Heart left ventricle (tissue), 16 donors: ENCODE measurements at regions not wholly inside any gene's neighbourhood (a gene's known extent, or its start where the extent isn't known, plus 50 kb on each side); places are given as distances from the start of the nearest gene placed in this dataset.

Experiments
- ATAC-seq, 4 donors: fragments of 200-7000 bp; cut with Tn5 transposase; one replicate each; pipeline ENCODE4 v1.9.1; 2020 to 2022; ENCODE audit warnings: moderate library complexity in 4 of 4, mild to moderate bottlenecking in 3 of 4, moderate number of reproducible peaks in 1 of 4
- DNase-seq, 5 donors: peaks; one replicate each; pipeline ENCODE4 v3.0.0-alpha.2; 2020
- H3K27ac ChIP-seq, 12 donors: fragments of 200-600 bp; sonication (generic) in 4 of 12; one replicate each; pipeline versions ENCODE4 v1.5.0 to v1.8.0; 2016 to 2022; ENCODE audit warnings: mild to moderate bottlenecking in 2 of 12
- H3K27me3 ChIP-seq, 9 donors: fragments of 200-600 bp; sonication (generic) in 2 of 9; one replicate each; pipeline versions ENCODE4 v1.5.1 to v1.8.0; 2016 to 2022; ENCODE audit warnings: mild to moderate bottlenecking in 3 of 9
- H3K36me3 ChIP-seq, 9 donors: fragments of 200-600 bp; sonication (generic) in 2 of 9; one replicate each; pipeline versions ENCODE4 v1.5.0 to v1.8.0; 2018 to 2022; ENCODE audit warnings: mild to moderate bottlenecking in 2 of 9
- H3K4me1 ChIP-seq, 12 donors: fragments of 200-600 bp; sonication (generic) in 4 of 12; one replicate each; pipeline versions ENCODE4 v1.5.0 to v1.8.0; 2016 to 2022; ENCODE audit warnings: mild to moderate bottlenecking in 3 of 12
- H3K4me3 ChIP-seq, 12 donors: fragments of 200-600 bp; sonication (generic) in 4 of 12; one replicate each; pipeline versions ENCODE4 v1.5.0 to v1.8.0; 2017 to 2022; ENCODE audit warnings: mild to moderate bottlenecking in 9 of 12, moderate library complexity in 4 of 12
- H3K9me3 ChIP-seq, 12 donors: fragments of 200-600 bp; sonication (generic) in 4 of 12; one replicate each; pipeline versions ENCODE4 v1.5.0 to v1.8.0; 2016 to 2022; ENCODE audit warnings: mild to moderate bottlenecking in 1 of 12
- POLR2A ChIP-seq, 2 donors: fragments of 450-650 bp; IDR thresholded peaks; one replicate each; pipeline ENCODE4 v1.6.1; 2017; ENCODE audit warnings: antibody characterized with exemption in 2 of 2, mild to moderate bottlenecking in 2 of 2, moderate library complexity in 2 of 2
- WGBS, 4 donors: extraction: QIAGEN DNeasy Blood & Tissue Kit in 2 of 4; methylation state at CpG; one replicate each; pipeline versions ENCODE4 v1.1.5 to v1.1.7; 2013 to 2018; 5-methylcytosine and 5-hydroxymethylcytosine counted together
- intact Hi-C, 10 donors: fragments of 100-400 bp; cut with DNase I; formaldehyde crosslinking; loops; one replicate each; pipeline versions ENCODE4 v1.11.1 to v1.14.2; 2022
- TF ChIP-seq, protein P1 (sequence below), 12 donors: fragments of 200-600 bp; sonication (generic) in 4 of 12; IDR thresholded peaks; one replicate each; pipeline versions ENCODE4 v1.5.0 to v1.8.0; 2018 to 2022; ENCODE audit warnings: antibody characterized with exemption in 12 of 12, mild to moderate bottlenecking in 5 of 12
- donor health status: ischemic (EF 13 %, LVEDD 7.1; RV severe dilation, severe dysfunction).
- donor health status: healthy with polysubstance abuse.
- donor health status: DM: no; HTN: yes; CAD: no.
- donor health status: DM: no; HTN: no; CAD: no.
- donor health status: ischemic (EF 25% LVEDD 6.9; RV normal size, moderate dysfunction).
- donor health status: ischemic (EF 25% LVEDD 5.7; RV mildly dilated, moderate dysfunction).
- donor health status: healthy.
- donor health status: DM: yes; HTN: yes; CAD: no.
- donor health status: ischemic (EF 35%, LVEDD 5.7; RV mildly dilated, moderate dysfunction).
- donor health status: nonischemic (EF 11% LVEDD 7.7; RV severe dilation, severe dysfunction).
- donor health status: DM: yes; HTN: yes; CAD: no.
- donor health status: PGD.
- donor health status: ischemic (EF 29% LVEDD 5.4; RV normal size, mild dysfunction).
- donor health status: nonischemic (EF 23%, LVEDD 6.1; RV moderate dilation, normal function).

DNA sequence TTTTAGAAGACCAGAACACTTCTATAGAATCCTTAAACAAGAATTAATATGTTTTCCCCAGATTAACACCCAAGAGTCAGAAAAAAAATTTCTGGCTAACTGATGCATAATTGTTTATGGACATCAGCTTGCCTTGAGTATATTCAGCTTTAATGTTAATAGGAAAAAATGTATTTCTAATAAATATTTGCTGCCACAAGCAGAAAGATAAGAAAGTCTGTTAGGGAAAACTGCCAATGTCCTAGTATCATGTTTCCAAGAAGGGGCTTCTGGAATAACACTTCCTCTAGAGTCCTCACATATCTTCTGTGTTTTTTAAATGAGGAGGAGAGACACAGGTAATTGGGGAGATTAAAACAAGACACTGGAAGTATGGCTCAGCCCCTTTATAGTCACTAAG lies 202.1 kb upstream of the TET2 start:
- Histone ChIP-seq H3K36me3 (no peaks in the 10 kb centered on the region), H3K4me3 (no peak overlapping the region), H3K27me3 (no peaks in the 10 kb centered on the region), H3K9me3 (no peaks in the 10 kb centered on the region), H3K4me1 (no peaks in the 10 kb centered on the region), H3K27ac (no peak overlapping the region)
- intact Hi-C loops: no loop called here
- DNase-seq (no peak), ATAC-seq (no peak)
- no peak for TF ChIP-seq POLR2A (IDR thresholded peaks at IDR 0.05)
- TF ChIP-seq, protein P1, sequence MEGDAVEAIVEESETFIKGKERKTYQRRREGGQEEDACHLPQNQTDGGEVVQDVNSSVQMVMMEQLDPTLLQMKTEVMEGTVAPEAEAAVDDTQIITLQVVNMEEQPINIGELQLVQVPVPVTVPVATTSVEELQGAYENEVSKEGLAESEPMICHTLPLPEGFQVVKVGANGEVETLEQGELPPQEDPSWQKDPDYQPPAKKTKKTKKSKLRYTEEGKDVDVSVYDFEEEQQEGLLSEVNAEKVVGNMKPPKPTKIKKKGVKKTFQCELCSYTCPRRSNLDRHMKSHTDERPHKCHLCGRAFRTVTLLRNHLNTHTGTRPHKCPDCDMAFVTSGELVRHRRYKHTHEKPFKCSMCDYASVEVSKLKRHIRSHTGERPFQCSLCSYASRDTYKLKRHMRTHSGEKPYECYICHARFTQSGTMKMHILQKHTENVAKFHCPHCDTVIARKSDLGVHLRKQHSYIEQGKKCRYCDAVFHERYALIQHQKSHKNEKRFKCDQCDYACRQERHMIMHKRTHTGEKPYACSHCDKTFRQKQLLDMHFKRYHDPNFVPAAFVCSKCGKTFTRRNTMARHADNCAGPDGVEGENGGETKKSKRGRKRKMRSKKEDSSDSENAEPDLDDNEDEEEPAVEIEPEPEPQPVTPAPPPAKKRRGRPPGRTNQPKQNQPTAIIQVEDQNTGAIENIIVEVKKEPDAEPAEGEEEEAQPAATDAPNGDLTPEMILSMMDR (IDR thresholded peaks at IDR 0.05): no peak

DNA sequence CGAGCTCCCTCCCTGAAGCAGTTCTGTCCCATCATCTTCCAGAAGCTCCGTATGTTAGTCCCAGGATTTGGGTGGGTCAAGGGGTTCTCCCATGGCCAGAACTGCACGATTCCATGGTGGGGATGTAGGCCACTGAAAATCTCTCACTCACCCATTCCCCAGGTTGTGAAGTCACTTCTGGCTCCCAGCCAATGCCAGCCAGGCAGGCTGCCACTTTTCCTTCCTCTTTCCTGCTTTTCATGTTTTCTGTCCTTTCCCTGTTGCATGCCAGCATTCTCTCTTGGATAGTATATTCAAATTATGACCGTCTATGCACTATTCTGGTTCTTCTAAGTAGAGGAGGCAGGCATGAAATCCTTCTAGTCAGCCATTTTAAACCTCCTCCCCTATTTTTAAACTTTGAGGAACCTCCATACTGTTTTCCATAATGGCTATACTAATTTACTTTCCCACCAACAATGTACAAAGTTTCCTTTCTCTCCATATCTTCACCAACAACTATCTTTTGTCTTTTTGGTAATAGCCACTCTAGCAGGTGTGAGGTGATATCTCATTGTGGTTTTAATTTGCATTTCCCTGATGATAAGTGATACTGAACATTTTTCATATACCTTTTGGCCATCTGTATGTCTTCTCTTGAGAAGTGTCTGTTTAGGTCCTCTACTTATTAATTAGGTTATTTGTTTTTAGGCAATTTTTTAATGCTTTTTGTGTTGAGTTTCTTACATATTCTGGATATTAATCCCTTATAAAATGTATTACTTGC lies 182.1 kb upstream of the TET2 start:
- intact Hi-C loops: no loop called here
- H3K27me3 ChIP-seq: no peaks in the 10 kb centered on the region
- H3K27ac ChIP-seq: no peak overlapping the region
- H3K36me3 ChIP-seq: no peaks in the 10 kb centered on the region
- peaks cover 0 to 11% (median 0%) of the 10 kb centered on the region in 12 donors for H3K4me1 ChIP-seq
- DNase-seq (peak in 1 of 5 donors; percentile 35), ATAC-seq (no peak)
- no peak overlapping the region for H3K4me3 ChIP-seq
- H3K9me3 ChIP-seq: peaks cover 0 to 19% (median 0%) of the 10 kb centered on the region in 12 donors
- TF ChIP-seq, protein P1 (IDR thresholded peaks at IDR 0.05): no peak
- TF ChIP-seq POLR2A (IDR thresholded peaks at IDR 0.05): no peak
- 69 to 82% (median 77%) methylated on average over 3 to 4 of the region's 4 CpGs for WGBS, 4 donors

DNA sequence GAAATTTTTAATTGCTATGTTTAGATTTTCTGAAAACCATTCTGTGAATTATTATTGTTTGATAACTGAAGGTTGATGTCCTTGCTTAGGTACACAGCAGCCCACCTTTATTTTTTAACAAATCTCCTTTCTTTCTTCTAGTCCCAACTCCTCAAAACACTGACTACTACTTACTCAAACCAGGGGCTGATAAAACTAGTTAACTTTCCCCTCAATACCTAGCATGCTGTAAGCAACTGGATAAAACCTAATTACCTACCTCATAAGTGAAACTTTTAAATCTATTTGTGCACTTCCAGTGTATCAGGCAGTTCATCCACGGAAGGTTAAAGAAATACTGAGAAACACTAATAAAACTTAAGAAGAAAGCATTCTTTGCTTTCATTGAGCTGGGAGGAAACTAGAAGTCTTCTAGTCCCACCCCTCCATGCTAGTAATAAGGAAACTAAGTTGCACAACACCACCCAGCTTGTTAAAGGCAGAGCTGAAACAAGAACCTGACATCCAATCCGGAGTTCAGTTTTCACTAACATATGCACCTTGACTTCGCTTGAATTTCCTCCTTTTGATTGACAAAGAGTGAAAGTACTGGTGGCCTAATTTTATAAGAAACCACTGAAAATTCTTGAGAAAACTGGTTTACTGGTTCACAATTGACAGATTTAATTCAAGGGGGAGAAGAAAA lies 180.2 kb upstream of the TET2 start:
- Histone ChIP-seq H3K4me1 (peaks cover 0 to 11% (median 0%) of the 10 kb centered on the region in 12 donors), H3K27ac (peak overlapping the region in 1 of 12 donors; percentile 66), H3K27me3 (no peaks in the 10 kb centered on the region), H3K36me3 (no peaks in the 10 kb centered on the region), H3K4me3 (no peak overlapping the region), H3K9me3 (peaks cover 0 to 3% (median 0%) of the 10 kb centered on the region in 12 donors)
- ATAC-seq: peak in 2 of 4 donors; percentile 42 to 61
- TF ChIP-seq, protein P1 (IDR thresholded peaks at IDR 0.05): no peak
- no peak for TF ChIP-seq POLR2A (IDR thresholded peaks at IDR 0.05)
- intact Hi-C loops: no loop called here
- DNase-seq: no peak
- WGBS, 4 donors: 64 to 72% (median 68%) methylated on average over 3 of the region's 3 CpGs

DNA sequence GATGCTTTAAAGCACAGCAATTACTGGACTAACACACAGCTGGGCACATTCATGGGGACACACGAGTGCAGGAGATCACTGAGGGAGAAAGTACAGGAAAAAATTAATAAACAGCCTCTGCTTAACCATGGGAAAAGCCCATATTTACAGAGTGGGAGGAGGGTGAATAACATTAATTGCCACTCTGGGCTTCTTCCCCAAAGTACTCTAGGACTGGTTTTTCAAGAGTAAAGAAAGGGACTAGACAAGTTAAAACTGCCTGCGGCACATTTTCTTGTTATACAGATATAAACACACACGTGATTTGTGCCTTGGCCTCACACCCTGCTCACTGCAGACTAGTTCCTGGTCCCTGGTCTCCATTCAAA lies 179.7 kb upstream of the TET2 start:
- no peak for ATAC-seq
- intact Hi-C loops: no loop called here
- no peaks in the 10 kb centered on the region for H3K9me3 ChIP-seq

More for the DNA sequence above, 179.7 kb upstream of the TET2 start:
- peak overlapping the region in 1 of 12 donors; percentile 66 for H3K27ac ChIP-seq
- no peak for TF ChIP-seq POLR2A (IDR thresholded peaks at IDR 0.05)
- TF ChIP-seq, protein P1 (IDR thresholded peaks at IDR 0.05): no peak
- H3K36me3 ChIP-seq: no peaks in the 10 kb centered on the region
- H3K27me3 ChIP-seq: no peaks in the 10 kb centered on the region
- no peak overlapping the region for H3K4me3 ChIP-seq
- H3K4me1 ChIP-seq: peaks cover 0 to 11% (median 0%) of the 10 kb centered on the region in 12 donors
- no peak for DNase-seq
- WGBS, 4 donors: 57 to 73% (median 61%) methylated on average over 3 of the region's 3 CpGs
